Neural cell (in vitro differentiated cells): ENCODE measurements at regions not wholly inside any gene's neighbourhood (a gene's known extent, or its start where the extent isn't known, plus 50 kb on each side); places are given as distances from the start of the nearest gene placed in this dataset.

Experiments
- H2AFZ ChIP-seq: fragments of 200-600, 300-800 bp; sonication (generic), shearing (Covaris generic); 2 replicates; pipeline ENCODE4 v1.6.0; 2014; ENCODE audit warnings: low read depth, mild to moderate bottlenecking, antibody characterized with exemption, low read length, moderate library complexity
- H3F3A ChIP-seq: fragments of 200-600 bp; shearing (Covaris generic); 2 replicates; pipeline ENCODE4 v1.6.1; 2016; ENCODE audit warnings: mild to moderate bottlenecking, moderate library complexity, mixed read lengths, antibody characterized with exemption, low read length; ENCODE audit not compliant: insufficient read depth, poor library complexity, severe bottlenecking
- H3K27ac ChIP-seq: fragments of 200-600, 300-800 bp; sonication (generic), shearing (Covaris generic); 2 replicates; pipeline ENCODE4 v1.5.1; 2014; ENCODE audit warnings: mild to moderate bottlenecking, low read length, moderate library complexity
- H3K27me3 ChIP-seq: fragments of 300-800, 200-600 bp; sonication (generic), shearing (Covaris generic); 2 replicates; pipeline ENCODE4 v1.6.0; 2014; ENCODE audit warnings: mild to moderate bottlenecking, low read depth, low read length, moderate library complexity; ENCODE audit not compliant: insufficient read depth
- H3K36me3 ChIP-seq: fragments of 300-800, 200-600 bp; sonication (generic), shearing (Covaris generic); 2 replicates; pipeline ENCODE4 v1.5.1; 2014; ENCODE audit warnings: mild to moderate bottlenecking, antibody characterized with exemption, low read length, moderate library complexity; ENCODE audit not compliant: insufficient read depth
- H3K4me2 ChIP-seq: fragments of 300-800, 200-600 bp; sonication (generic), shearing (Covaris generic); 2 replicates; pipeline ENCODE4 v1.6.0; 2014; ENCODE audit warnings: mild to moderate bottlenecking, low read length
- H3K4me3 ChIP-seq: fragments of 300-800, 200-600 bp; sonication (generic), shearing (Covaris generic); 2 replicates; pipeline ENCODE4 v1.5.1; 2014; ENCODE audit warnings: mild to moderate bottlenecking, low read length, moderate library complexity
- H3K79me2 ChIP-seq: fragments of 200-600 bp; shearing (Covaris generic); replicated peaks from 2 replicates; pipeline ENCODE4 v1.6.0; 2014; ENCODE audit warnings: mild to moderate bottlenecking, low read length, moderate library complexity; ENCODE audit not compliant: insufficient read depth
- H3K9ac ChIP-seq: fragments of 300-800, 200-600 bp; sonication (generic), shearing (Covaris generic); 2 replicates; pipeline ENCODE4 v1.6.1; 2016; ENCODE audit warnings: mild to moderate bottlenecking, low read length, mixed read lengths
- H3K9me2 ChIP-seq: fragments of 200-600 bp; shearing (Covaris generic); 2 replicates; pipeline ENCODE4 v1.6.1; 2016; ENCODE audit warnings: mild to moderate bottlenecking, low read length, mixed read lengths; ENCODE audit not compliant: insufficient read depth
- H3K9me3 ChIP-seq: fragments of 200-600, 300-800 bp; sonication (generic), shearing (Covaris generic); 2 replicates; pipeline ENCODE4 v1.6.1; 2016; ENCODE audit warnings: mild to moderate bottlenecking, mixed run types, low read length, moderate library complexity, mixed read lengths
- H4K20me1 ChIP-seq: fragments of 200-600 bp; shearing (Covaris generic); 2 replicates; pipeline ENCODE4 v1.6.1; 2016; ENCODE audit warnings: mild to moderate bottlenecking, mixed run types; ENCODE audit not compliant: insufficient read depth
- CTCF ChIP-seq: fragments of 450-650 bp; IDR thresholded peaks from 2 replicates; pipeline ENCODE4 v1.5.1; 2014; ENCODE audit warnings: antibody characterized with exemption, mild to moderate bottlenecking, moderate library complexity; ENCODE audit not compliant: poor library complexity, severe bottlenecking
- EP300 ChIP-seq: fragments of 450-650 bp; conservative IDR thresholded peaks from 2 replicates; pipeline ENCODE4 v1.6.1; 2014; ENCODE audit warnings: antibody characterized with exemption, mild to moderate bottlenecking, moderate library complexity; ENCODE audit not compliant: poor library complexity, severe bottlenecking
- EZH2 ChIP-seq: fragments of 200-600, 300-800 bp; shearing (Covaris generic), sonication (generic); IDR thresholded peaks from 2 replicates; pipeline ENCODE4 v1.6.1; 2014; ENCODE audit warnings: antibody characterized with exemption, low read length, borderline replicate concordance, mild to moderate bottlenecking; ENCODE audit not compliant: insufficient read depth, poor library complexity, severe bottlenecking
- MXI1 ChIP-seq: fragments of 450-650 bp; conservative IDR thresholded peaks from 2 replicates; pipeline ENCODE4 v1.6.1; 2014; ENCODE audit warnings: antibody characterized with exemption, mild to moderate bottlenecking; ENCODE audit not compliant: poor library complexity, severe bottlenecking
- POLR2AphosphoS5 ChIP-seq: IDR thresholded peaks from 2 replicates; pipeline ENCODE4 v1.6.1; 2012
- RAD21 ChIP-seq: fragments of 450-650 bp; conservative IDR thresholded peaks from 2 replicates; pipeline ENCODE4 v1.6.1; 2014; ENCODE audit warnings: antibody characterized with exemption, mild to moderate bottlenecking, moderate library complexity
- REST ChIP-seq: IDR thresholded peaks from 2 replicates; pipeline ENCODE4 v1.6.1; 2012; ENCODE audit warnings: borderline replicate concordance
- SMC3 ChIP-seq: fragments of 450-650 bp; conservative IDR thresholded peaks from 2 replicates; pipeline ENCODE4 v1.6.1; 2014; ENCODE audit warnings: antibody characterized with exemption, mild to moderate bottlenecking, moderate library complexity; ENCODE audit not compliant: poor library complexity
- TAF1 ChIP-seq: IDR thresholded peaks from 2 replicates; pipeline ENCODE4 v1.6.1; 2012; ENCODE audit warnings: low read depth

- H3K9ac ChIP-seq, result no peak overlapping the region
- H3K27ac ChIP-seq, result no peak overlapping the region
- H3K36me3 ChIP-seq, result no peaks in the 10 kb centered on the region
- H2AFZ ChIP-seq, result no peak overlapping the region
- H3K27me3 ChIP-seq, result no peaks in the 10 kb centered on the region
- no peaks in the 10 kb centered on the region for H4K20me1 ChIP-seq
- H3K79me2 ChIP-seq, result no peaks in the 10 kb centered on the region
- no peak overlapping the region for H3K4me3 ChIP-seq
- H3K9me3 ChIP-seq, result no peaks in the 10 kb centered on the region
- TF ChIP-seq EZH2, result no peak
- no peak for TF ChIP-seq POLR2AphosphoS5
- no peak overlapping the region for H3K4me2 ChIP-seq
- no peaks in the 10 kb centered on the region for H3F3A ChIP-seq
- H3K9me2 ChIP-seq, result no peaks in the 10 kb centered on the region
Observed at GRCh38 chr19:28949027-28949426, 263.9 kb downstream of the UQCRFS1 start.

GRCh38 chr19:28948566-28948965, 264.4 kb downstream of the UQCRFS1 start:
- Histone ChIP-seq H3K36me3 (no peaks in the 10 kb centered on the region), H3K27me3 (no peaks in the 10 kb centered on the region), H3K27ac (no peak overlapping the region), H3K9ac (no peak overlapping the region), H2AFZ (no peak overlapping the region), H3K9me2 (no peaks in the 10 kb centered on the region), H3K79me2 (no peaks in the 10 kb centered on the region), H3K9me3 (no peaks in the 10 kb centered on the region), H3K4me3 (no peak overlapping the region), H3F3A (no peaks in the 10 kb centered on the region), H4K20me1 (no peaks in the 10 kb centered on the region), H3K4me2 (no peak overlapping the region)
- no peak for TF ChIP-seq EP300
- no peak for TF ChIP-seq TAF1
- TF ChIP-seq EZH2, result no peak
- TF ChIP-seq REST, result no peak
- no peak for TF ChIP-seq RAD21
- TF ChIP-seq SMC3, result no peak
- no peak for TF ChIP-seq CTCF
- no peak for TF ChIP-seq POLR2AphosphoS5
- TF ChIP-seq MXI1, result no peak

DNA sequence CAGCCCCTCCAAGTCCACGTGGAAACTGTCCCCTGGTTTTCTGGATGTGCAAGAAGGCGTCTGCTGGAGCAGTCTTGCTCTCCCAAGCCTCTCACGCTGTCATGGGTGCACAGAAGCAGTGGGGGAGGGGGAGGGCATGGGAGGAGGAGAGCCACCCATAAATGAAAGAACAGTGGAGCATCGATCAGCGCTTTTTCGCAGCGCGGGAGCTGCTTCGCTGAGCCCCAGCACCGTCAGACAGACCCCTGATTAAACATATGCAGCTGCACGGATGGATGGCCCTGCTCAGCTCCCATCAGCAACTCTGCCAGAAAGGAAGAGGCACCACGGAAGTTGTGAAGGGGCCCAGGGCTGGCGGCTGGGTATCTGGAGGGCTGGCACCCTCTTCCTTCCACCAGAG, 264.9 kb downstream of the UQCRFS1 start:
- H2AFZ ChIP-seq, result no peak overlapping the region
- no peaks in the 10 kb centered on the region for H3K27me3 ChIP-seq
- H3K79me2 ChIP-seq, result no peaks in the 10 kb centered on the region
- no peak overlapping the region for H3K4me3 ChIP-seq
- no peak overlapping the region for H3K27ac ChIP-seq
- H3K9ac ChIP-seq, result no peak overlapping the region
- H3F3A ChIP-seq, result no peaks in the 10 kb centered on the region
- H3K9me2 ChIP-seq, result no peaks in the 10 kb centered on the region
- TF ChIP-seq EZH2 (no peak), RAD21 (no peak), POLR2AphosphoS5 (no peak), SMC3 (no peak), MXI1 (no peak), EP300 (no peak), REST (no peak), TAF1 (no peak)
- no peaks in the 10 kb centered on the region for H3K36me3 ChIP-seq
- H4K20me1 ChIP-seq, result no peaks in the 10 kb centered on the region
- no peak overlapping the region for H3K4me2 ChIP-seq
- H3K9me3 ChIP-seq, result no peaks in the 10 kb centered on the region
